ENCODE measurements at regions not wholly inside any gene's neighbourhood (a gene's known extent, or its start where the extent isn't known, plus 50 kb on each side); places are given as distances from the start of the nearest gene placed in this dataset.
"Not testable (repeated sequence)": the region's sequence is repeated elsewhere in the genome, so short reads cannot be mapped to it uniquely, and the experiment has no call there.

DNA sequence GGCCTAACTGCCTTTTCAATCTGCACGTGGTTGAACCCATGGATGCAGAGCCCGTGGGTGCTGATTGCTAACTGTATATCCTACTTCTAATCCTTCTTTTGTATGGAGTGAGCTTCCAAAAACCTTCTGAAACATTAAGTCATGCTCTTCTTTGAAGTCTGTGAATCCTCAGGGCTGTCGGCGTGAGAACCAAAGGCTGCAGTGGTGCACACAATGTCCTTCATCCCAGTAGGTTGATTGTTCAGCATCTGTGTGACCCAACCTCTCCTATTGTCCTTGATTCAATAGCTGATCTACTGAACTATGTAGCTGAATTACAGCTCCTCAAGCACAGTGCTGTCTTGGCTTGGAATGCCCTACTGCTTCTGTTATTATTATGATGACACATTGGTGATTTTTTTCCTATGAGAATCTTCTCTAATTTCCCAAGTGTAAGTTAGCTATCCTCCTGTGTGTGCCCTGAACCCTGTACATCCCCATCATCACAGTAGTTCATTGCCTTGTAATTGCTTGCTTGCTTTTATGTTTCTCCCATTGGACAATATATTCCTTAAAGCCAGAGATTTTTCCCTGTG, 294.6 kb downstream of the TRIML1 start:
- no peak for DNase-seq (ENCODE audit: low read depth, low spot score)

DNA sequence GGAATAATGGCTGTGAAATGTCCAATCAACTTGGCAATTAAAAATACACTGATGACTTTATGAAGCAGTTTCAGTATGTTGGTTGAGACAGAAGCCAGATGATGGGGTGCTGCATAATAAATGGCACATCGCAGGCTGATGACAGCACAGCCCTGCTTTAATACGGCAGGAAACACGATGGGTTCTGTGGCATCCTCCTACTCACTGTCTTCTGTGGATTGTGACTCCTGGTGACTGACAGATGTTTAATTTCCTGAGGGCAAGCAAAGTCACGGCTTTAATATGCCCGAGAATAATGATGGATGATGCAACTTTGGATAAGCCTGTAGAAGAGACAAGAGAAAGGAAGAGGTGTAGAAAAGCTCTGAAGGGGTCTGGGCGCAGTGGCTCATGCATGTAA, 295.4 kb downstream of the TRIML1 start:
- DNase-seq (ENCODE audit: low read depth, low spot score): no peak

DNA sequence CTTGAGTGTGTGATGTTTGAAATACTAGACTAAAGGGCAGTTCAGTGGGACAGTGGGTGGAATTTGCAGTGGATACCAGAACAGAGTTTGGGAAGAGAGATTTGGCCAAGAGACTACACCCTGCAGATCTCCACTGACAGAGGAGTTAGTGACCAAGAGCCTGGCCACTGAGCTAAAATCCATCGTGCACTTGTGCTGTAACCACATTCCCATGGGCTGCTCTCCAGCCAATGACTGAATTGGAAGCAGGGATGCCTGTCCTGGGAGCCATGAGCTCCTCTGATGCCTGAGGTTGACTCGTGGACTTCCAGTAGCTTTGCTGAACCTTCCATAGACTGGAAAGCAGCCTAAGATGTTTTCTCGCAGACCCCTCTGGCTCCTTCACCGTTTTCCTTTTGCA, 296.1 kb downstream of the TRIML1 start:
- no peak for DNase-seq (ENCODE audit: low read depth, low spot score)

DNA sequence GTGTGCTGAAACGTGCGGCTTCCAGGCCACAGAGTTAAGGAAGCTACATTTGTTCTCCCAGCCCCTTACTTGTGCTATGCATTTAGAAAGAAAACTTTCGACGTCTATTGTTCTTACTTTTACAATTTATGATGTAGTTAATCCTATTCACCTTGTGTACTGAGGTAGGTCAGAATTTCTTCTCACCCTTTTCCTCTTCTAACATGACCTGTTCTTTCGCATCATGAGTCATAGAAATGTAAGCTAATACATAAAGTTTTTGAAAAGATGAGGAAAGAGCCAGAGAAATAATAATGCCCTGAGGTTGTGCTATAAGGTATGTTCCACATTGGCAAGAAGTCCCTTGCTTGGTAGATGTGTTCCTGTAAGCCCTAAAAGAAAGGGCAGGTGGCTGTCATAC, 298.3 kb downstream of the TRIML1 start:
- no peak for DNase-seq (ENCODE audit: low read depth, low spot score)

DNA sequence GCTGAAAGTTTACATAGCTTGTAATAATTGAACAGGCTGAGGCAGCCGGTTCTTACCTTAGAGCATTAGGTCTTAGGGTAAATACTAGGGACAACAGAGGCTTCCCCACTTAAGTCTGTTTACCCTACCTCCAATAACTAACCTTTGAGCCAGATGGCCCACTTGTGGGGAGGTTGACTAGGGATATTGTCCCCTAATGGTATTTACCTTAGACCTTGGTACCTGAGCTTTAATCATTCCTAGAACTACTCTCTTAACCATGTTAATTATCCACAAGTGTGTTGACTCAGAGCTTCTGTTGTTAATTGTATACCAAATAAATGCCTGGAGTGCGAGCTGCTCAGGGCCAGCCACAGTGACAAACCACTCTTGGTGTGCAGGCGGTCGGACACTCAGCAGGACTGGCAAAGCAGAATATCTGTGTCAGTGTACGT, 299.2 kb downstream of the TRIML1 start:
- not testable (repeated sequence) for DNase-seq (ENCODE audit: low read depth, low spot score)

DNA sequence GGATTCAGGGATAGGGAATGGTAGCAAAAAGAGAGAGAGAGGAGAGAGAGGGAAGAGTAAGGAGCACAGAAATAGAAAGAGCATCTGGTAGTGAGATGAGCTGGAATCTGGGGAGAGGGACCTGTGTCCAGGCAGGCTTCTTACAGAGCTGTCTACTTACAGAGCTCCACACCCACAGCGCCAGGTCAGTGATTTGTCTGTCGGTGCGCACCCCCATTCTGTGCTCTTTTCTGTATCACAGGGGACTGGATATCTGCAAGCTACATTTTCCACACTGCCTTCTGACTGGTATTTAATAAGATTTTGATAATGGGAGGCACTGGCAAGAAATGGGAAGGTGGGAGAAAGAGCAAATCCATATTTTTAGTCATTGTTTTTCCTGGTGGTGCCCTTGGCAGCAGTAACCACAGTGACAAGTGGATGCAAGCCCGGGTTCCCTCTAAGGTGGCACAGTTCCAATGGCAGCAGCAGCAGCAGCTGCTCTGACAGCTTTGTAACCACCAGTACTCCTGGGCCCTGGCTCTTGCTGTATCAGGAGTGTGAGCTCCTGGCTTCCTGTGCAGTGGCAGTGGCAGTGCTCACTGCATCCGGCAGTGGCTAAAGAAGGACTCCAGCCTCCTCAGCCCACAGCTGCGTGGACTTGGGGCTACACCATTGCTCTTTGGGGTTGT, 300.5 kb downstream of the TRIML1 start:
- DNase-seq (ENCODE audit: low read depth, low spot score): no peak

DNA sequence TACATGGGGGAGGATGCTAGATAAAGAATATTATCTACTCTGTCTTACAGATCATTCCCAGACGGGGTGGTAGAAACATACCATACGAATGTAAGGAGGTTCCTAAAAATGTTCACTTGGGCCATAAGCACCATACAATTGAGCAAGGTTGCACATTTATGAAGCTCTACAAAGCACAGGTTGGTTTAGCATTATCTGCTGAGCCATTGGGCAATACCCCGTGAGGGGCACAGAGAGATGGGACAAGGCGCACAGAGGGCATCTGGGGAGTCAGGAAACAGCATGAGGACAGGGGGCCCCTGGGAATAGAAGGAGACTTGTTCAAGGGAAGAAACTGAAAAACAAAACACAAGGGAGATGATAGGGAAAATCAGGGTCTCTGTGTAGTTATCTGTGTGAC, 305.3 kb downstream of the TRIML1 start:
- no peak for DNase-seq (ENCODE audit: low read depth, low spot score)

DNA sequence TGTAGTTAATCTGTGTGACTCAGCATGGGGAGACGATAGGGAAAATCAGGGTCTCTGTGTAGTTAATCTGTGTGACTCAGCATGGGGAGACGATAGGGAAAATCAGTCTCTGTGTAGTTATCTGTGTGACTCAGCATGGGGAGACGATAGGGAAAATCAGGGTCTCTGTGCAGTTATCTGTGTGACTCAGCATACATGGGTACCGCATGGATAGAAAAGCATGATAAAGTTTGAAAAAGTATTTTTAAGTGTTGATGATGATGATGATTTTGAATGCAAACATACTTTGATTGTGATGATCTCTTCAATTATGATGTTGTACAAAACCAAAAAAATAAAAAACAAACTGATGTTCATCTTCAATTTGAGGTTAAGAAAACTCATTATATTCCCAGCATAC, 309.8 kb downstream of the TRIML1 start:
- not testable (repeated sequence) for DNase-seq (ENCODE audit: low read depth, low spot score)

DNA sequence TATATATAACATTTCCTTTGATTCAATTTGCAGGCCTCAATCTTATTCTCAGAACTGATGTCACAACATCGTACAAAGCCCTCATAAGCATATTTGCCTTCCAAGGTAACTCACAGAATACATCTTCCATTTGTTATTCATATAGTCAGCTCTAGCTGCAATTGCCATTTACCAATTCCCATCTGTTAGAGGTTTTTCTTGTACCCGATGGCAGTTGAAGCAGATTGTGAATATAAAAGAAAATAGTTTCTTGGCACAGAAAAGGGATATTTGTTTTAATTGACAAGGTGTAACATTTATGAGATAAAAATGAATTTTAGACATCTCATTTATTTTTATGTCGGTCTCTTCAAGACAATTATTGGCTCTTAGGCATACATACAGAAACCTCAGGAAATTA, 311.3 kb downstream of the TRIML1 start:
- DNase-seq (ENCODE audit: low read depth, low spot score): no peak

DNA sequence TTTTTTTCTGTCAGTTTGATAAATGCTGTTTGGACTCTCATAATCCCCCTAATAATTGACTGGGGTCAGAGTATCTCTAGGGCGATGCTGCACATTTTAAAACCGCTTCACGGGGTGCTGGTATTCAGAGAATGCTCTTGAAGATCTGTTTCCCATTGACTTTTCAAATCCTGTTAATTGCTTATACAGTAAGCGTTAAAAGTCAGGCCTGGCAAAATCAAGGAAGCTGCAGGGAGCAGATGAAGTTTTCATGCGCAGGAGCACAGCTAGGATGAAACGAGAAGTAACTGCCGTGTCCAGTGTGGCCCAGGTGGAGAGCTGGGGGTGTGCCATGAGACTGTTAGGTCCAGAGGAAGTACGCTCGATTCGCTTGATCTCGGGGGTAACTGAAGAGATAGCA, 312.9 kb downstream of the TRIML1 start:
- DNase-seq (ENCODE audit: low read depth, low spot score): no peak

DNA sequence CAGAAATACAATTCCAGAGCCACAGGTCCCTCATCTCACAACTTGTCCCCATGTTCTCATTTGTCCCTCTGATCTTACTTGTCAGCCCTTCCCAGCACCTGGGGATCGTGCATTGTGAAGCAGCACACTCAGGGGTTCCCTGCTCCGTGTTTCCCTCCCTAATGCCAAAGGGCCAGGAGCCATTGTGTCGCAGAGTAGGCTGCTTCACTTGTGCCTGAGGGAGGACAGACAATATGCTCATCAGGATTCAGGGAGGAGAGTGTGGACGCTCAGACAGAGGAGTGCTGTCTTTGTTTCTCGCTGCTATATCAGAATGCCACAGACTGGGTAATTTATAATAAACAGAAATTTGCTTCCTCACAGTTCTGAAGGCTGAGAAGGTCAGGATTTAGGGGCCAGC, 315.3 kb downstream of the TRIML1 start:
- no peak for DNase-seq (ENCODE audit: low read depth, low spot score)

DNA sequence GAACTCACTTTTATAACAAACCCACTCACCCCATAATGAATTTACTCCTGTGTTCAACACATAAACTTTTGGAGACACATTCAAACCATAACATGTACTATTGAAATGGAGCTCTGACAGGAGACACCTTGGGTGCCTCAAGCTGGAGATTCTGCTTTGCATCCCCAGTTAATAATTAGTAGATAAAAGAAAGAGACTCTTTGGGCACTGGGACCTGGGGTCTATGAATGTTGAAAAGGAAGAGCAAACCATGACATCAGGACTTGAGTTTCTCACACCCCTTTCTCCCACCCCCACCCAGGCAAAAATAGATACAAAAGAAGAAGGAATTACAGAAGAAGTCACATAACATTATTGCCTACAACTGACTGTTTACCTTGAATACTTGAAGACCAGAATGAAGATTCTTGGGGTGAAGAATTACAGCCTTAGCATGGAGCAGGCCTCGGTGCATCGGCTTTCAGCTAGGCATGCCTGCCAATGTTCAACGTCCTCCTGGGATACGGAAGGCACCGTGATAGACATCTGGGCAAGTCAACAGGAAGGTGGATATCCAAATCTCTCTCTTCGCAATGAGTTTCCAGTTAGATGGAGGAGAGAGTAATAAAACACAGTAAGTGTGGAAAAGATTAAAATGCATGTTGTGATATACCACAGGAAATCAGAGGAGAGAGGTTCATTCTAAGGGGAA, 316.0 kb downstream of the TRIML1 start:
- no peak for DNase-seq (ENCODE audit: low read depth, low spot score)

DNA sequence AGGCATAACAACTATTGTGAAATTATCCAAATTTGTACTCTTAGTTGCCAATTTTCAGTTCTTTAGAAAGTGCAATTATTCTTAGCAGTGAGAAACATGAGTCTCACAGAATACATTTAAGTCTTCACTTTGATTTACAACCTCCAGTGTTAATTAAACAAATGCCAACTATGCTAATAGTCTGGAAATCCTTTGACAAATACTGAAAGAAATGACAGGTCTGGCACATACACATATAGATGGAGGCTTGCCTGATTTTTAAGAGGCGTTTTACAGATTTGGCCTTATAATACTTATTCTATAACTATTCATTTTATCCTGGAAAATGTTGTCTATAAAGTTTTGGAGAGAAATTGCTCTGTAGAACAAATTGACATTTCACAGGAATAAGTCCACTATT, 320.1 kb downstream of the TRIML1 start:
- no peak for DNase-seq (ENCODE audit: low read depth, low spot score)

DNA sequence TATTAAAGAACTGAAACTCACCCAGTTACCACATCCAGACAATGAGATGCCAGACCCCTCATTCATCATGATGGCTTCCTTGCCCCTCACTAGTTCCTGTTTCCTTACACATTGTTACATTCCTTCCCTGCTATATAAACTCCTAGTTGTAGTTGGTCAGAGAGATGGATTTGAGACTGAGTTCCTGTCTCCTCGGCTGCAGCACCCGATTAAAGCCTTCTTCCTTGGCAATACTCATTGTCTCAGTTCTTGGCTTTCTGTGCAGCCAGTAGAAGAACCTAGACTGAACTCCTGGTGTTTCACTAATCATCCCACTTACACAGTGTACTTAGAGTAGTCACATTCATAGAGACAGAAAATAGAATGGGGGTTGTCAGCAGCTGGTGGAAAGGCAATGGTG, 324.7 kb downstream of the TRIML1 start:
- DNase-seq (ENCODE audit: low read depth, low spot score): no peak

DNA sequence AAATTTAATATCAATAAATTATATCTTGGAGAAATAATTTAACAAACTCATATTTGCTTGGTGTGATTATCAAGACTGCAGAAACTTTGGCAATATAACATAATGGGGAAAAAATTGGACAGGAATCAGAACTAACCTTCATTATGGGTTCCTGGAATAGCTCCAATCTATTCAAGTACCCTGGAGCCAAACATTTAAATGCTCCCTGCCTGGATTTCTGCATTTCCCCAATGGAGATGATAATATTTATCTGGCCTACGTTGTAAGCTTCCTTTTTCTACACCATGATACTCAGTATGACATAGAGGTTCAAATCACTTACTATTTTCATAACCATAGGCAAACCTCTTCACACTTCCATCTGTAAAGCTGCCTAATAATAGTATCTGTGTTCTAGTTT, 326.8 kb downstream of the TRIML1 start:
- no peak for DNase-seq (ENCODE audit: low read depth, low spot score)

DNA sequence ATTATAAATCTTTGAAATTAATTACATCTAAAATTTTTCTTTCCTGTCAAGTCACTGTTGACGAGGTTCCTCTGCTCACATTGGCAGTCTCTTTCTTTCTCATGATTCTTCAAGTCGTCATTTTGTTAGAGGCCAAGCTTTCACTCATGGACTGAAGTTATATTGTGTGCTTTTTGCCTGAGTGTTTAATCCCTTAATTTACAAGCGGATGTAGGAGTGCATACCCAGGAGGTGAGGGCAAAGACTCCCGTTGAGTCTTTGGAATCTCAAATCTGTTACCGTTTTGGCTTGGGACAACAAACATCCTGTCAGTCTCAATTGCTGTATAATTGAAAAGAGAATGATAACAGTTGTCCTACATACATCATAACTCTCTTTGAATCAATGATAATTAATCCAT, 345.0 kb downstream of the TRIML1 start:
- no peak for DNase-seq (ENCODE audit: low read depth, low spot score)

DNA sequence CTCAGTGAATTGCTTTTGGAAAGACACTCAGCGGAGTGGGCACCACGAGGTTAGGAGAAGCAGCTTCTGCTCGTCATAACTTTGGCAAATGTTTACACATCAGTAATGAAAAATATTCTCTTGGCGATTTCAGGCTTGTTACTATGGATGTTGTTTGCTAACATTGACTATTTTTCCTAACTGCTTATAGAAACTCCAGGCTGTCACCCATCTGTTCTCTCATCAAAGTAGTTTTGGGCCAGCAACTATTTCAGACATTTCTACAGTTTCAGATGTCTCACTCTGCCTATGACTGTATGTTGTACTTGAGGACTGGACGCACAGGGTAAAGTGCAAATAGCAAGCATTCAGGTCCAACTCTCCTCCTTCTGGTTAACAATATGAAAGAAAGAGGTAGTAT, 346.7 kb downstream of the TRIML1 start:
- DNase-seq (ENCODE audit: low read depth, low spot score): no peak

DNA sequence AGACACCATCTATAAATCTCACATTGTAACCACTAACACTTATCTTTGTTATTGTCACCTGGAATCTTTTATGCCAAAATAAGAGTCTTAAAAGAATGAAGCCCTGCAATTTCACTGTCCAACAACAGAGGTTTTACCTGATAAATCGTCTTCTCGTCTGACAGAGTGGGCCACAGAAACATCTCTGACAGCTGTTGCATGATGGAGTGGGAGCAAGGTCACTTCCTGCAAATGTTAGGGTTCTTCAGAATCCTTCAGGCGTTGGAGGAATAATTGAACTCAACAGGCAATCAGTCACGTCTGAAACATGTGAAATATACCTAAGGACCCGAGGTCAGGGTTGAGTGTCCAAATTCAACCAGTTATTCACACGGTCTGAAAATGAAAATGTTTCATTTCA, 353.6 kb downstream of the TRIML1 start:
- DNase-seq (ENCODE audit: low read depth, low spot score): no peak

DNA sequence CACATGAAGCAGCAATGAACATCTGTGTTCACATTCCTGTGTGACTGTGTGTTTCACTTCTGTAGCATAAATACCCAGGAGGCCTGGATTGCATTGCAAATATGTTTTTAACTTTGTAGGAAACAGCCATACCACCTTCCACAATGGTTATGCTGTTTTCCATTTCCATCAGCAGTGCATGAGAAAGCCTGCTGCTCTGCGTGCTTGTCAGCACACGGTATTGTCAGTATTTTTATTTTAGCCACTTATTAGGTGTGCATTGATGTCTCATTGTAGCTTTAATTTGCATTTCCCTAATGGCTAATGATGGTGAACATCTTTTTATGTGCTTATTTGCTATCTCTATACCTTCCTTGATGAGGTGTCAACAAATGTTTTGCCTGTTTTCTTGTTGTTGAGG, 355.9 kb downstream of the TRIML1 start:
- no peak for DNase-seq (ENCODE audit: low read depth, low spot score)

DNA sequence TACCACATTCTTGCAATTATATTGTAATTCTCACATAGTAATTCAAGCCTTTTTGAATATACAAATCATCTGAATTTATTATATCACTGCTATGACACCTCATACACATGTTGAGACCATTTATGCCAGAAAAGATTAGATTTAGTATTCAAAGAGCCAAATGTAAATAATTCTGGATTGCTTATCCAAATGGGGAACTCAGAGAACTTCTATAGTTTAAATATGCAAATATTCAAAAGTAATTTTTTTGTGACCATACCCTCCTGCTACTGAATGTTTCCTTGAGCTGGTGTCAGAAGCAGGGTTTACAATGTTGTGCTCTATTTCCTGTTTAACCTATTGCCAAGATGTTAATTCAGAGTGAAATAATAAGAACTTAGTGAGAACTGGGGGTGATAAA, 372.2 kb downstream of the TRIML1 start:
- no peak for DNase-seq (ENCODE audit: low read depth, low spot score)

DNA sequence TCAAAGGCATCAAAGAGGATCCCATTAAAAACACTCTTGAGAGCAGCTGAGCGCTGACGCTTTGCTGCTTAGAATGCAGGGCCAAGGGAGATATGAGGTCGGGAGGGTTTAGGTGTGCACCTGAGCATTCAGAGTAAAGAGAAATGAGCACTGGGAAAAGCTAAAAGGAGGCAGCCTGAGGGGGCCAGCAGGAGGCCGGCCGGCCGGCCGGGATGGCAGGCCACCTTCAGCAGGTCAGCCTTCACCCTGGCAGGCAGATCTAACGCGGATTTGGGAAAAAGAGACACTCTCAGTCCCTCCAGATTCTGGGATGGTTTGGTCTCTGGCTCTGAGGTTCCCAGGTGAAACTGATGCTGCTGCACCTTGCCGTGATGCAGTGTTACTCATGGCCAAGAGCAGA, 393.5 kb downstream of the TRIML1 start:
- no peak for DNase-seq (ENCODE audit: low read depth, low spot score)

DNA sequence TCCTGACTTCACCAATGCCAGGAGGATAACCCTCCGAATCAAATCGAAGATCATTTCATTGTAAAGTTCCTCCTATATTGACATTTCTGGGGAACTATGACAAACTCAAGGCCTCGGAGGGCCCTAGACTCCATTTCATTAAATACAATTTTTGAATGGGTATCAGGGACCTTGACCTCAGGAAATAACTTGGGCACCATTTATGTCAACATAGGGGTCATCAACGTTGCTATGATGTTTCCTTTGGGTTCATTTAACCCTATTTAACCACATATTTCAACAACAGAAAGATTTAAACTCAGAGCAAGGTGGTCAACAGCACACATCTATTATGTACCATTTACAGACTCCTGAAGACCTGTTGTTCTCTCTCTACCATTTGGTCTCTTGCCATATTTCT, 395.1 kb downstream of the TRIML1 start:
- DNase-seq (ENCODE audit: low read depth, low spot score): no peak

DNA sequence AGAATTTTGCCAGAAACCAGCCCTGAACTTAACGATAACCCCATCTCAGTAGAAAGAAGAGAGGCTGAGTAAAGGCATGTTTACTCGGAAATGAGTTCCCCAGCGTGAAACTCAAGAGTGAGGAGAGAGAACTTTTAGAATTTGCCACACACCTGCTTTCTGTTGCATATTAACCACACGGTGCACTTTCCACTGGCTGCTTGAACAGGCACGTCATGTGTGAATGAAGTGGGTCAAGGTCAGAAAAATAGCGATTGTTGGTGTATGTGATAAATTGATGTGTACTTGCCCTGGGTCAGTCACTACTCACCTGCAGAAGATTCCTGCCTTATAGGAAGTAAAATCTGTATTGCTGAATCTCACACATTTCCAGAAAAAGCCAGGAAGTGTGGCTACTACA, 395.7 kb downstream of the TRIML1 start:
- DNase-seq (ENCODE audit: low read depth, low spot score): no peak
